GM12878 (cell line): ENCODE measurements at regions not wholly inside any gene's neighbourhood (a gene's known extent, or its start where the extent isn't known, plus 50 kb on each side); places are given as distances from the start of the nearest gene placed in this dataset.

ENCODE experiments used
- ATAC-seq: fragments of 200-7000 bp; cut with Tn5 transposase; 3 replicates; pipeline ENCODE4 v1.9.1; 2020; ENCODE audit warnings: mild to moderate bottlenecking, moderate library complexity
- BruUV-seq: library from RNA; stranded (reverse); fragments of 400-500 nt; replicated peaks from 2 replicates; lab custom pipeline; 2021; lab: Mats Ljungman, UMichigan
- CTCF ChIA-PET: fragments of 300-600 bp; sonication (Branson Sonifier 250); formaldehyde crosslinking; extraction: SDS; loops from one replicate; lab custom pipeline; 2021; ENCODE audit warnings: inconsistent platforms; lab: Yijun Ruan, JAX
- POLR2A ChIA-PET: fragments of 350-600 bp; formaldehyde crosslinking; extraction: SDS; loops from one replicate; lab custom pipeline; 2021; ENCODE audit warnings: inconsistent platforms; lab: Charles Lee
- RAD21 ChIA-PET: fragments of 300-600 bp; sonication (Branson Sonifier 250); formaldehyde crosslinking; loops from one replicate; lab custom pipeline; 2023; ENCODE audit warnings: antibody characterized with exemption; ENCODE audit not compliant: unreplicated experiment; lab: Charles Lee
- SMC1A ChIA-PET: fragments of 300-600 bp; sonication (Branson Sonifier 250); formaldehyde crosslinking; loops from one replicate; lab custom pipeline; 2023; ENCODE audit not compliant: unreplicated experiment, uncharacterized antibody; lab: Charles Lee
- DNase-seq: peaks from one replicate; pipeline ENCODE4 v3.0.0-alpha.2; 2011; ENCODE audit warnings: low read depth, low spot score
- FAIRE-seq: peaks from 3 replicates; lab custom pipeline; 2011; peaks lifted over from hg19 to GRCh38; lab: Jason Lieb, UNC
- H2AFZ ChIP-seq: 2 replicates; pipeline ENCODE4 v1.6.0; 2011; ENCODE audit warnings: low read depth, low read length, control low read depth; ENCODE audit not compliant: control insufficient read depth
- H3K27ac ChIP-seq: 2 replicates; pipeline ENCODE4 v1.5.1; 2011; ENCODE audit warnings: control low read depth; ENCODE audit not compliant: control insufficient read depth, insufficient read depth
- H3K27me3 ChIP-seq, 2 experiments: replicated peaks in 1 of 2; 2 replicates each; pipeline versions ENCODE4 v1.6.0 to v1.6.1; 2011; ENCODE audit warnings: low read length in 1 of 2; ENCODE audit not compliant: control insufficient read depth in 2 of 2, insufficient read depth in 2 of 2
- H3K36me3 ChIP-seq, 2 experiments: 2 replicates each; pipeline ENCODE4 v1.5.1; 2011; ENCODE audit warnings: low read length in 1 of 2; ENCODE audit not compliant: control insufficient read depth in 2 of 2, insufficient read depth in 2 of 2
- H3K4me1 ChIP-seq: 2 replicates; pipeline ENCODE4 v1.6.1; 2011; ENCODE audit warnings: mild to moderate bottlenecking, low read length, moderate library complexity, mixed read lengths; ENCODE audit not compliant: control insufficient read depth, insufficient read depth
- H3K4me2 ChIP-seq: 2 replicates; pipeline ENCODE4 v1.6.0; 2011; ENCODE audit warnings: control low read depth; ENCODE audit not compliant: control insufficient read depth, insufficient read depth
- H3K4me3 ChIP-seq: fragments of 200-600 bp; sonication (generic); 2 replicates; pipeline ENCODE4 v1.5.1; 2016
- H3K79me2 ChIP-seq: 2 replicates; pipeline ENCODE4 v1.6.0; 2011; ENCODE audit warnings: low read length; ENCODE audit not compliant: control insufficient read depth, insufficient read depth
- H3K9ac ChIP-seq: 2 replicates; pipeline ENCODE4 v1.8.0; 2011; ENCODE audit warnings: low read length, control low read depth, mixed read lengths; ENCODE audit not compliant: control insufficient read depth, insufficient read depth
- H3K9me3 ChIP-seq: replicated peaks from 3 replicates; pipeline ENCODE4 v1.5.1; 2011; ENCODE audit warnings: mild to moderate bottlenecking, low read length; ENCODE audit not compliant: control insufficient read depth, insufficient read depth
- H4K20me1 ChIP-seq: 2 replicates; pipeline ENCODE4 v1.6.0; 2011; ENCODE audit not compliant: control insufficient read depth, insufficient read depth
- CREB1 ChIP-seq: IDR thresholded peaks from 2 replicates; pipeline ENCODE4 v1.6.1; 2012; ENCODE audit warnings: low read depth, mild to moderate bottlenecking, inconsistent platforms
- JUNB ChIP-seq: IDR thresholded peaks from 2 replicates; pipeline ENCODE4 v1.6.1; 2016; ENCODE audit warnings: antibody characterized with exemption, mild to moderate bottlenecking
- RCOR1 ChIP-seq: conservative IDR thresholded peaks from 2 replicates; pipeline ENCODE4 v1.6.1; 2012; ENCODE audit warnings: low read depth, low read length, improper control_type of control experiment
- SMAD5 ChIP-seq: IDR thresholded peaks from 2 replicates; pipeline ENCODE4 v1.6.1; 2016; ENCODE audit warnings: antibody characterized with exemption, low read depth
- SREBF1 ChIP-seq: IDR thresholded peaks from 2 replicates; pipeline ENCODE4 v1.6.1; 2012; ENCODE audit warnings: mild to moderate bottlenecking, low read length
- STAT1 ChIP-seq: fragments of 450-650 bp; conservative IDR thresholded peaks from 2 replicates; pipeline ENCODE4 v1.6.1; 2014; ENCODE audit warnings: antibody characterized with exemption, mild to moderate bottlenecking
- TBL1XR1 ChIP-seq: IDR thresholded peaks from 2 replicates; pipeline ENCODE4 v1.6.1; 2012; ENCODE audit warnings: low read depth, low read length, improper control_type of control experiment
- TCF7 ChIP-seq: IDR thresholded peaks from 2 replicates; pipeline ENCODE4 v1.6.1; 2014; ENCODE audit warnings: antibody characterized with exemption, borderline replicate concordance
- WGBS: methylation state at CpG from one replicate; pipeline ENCODE4 v1.1.6; 2016; ENCODE audit warnings: low lambda C conversion rate; ENCODE audit not compliant: insufficient replicate concordance, insufficient coverage; ENCODE audit errors: missing lambda C conversion rate; 5-methylcytosine and 5-hydroxymethylcytosine counted together
- in situ Hi-C: fragments of 300-500 bp; cut with MboI; formaldehyde crosslinking; loops from 9 replicates; pipeline ENCODE4 v1.14.3; 2018; ENCODE audit warnings: mixed read lengths
- intact Hi-C: fragments of 100-400 bp; cut with micrococcal nuclease; formaldehyde crosslinking; loops from one replicate; pipeline ENCODE4 v1.14.2; 2022; ENCODE audit not compliant: unreplicated experiment
- TF ChIP-seq, protein P1 (sequence below): fragments of 450-650 bp; conservative IDR thresholded peaks from 2 replicates; pipeline ENCODE4 v1.6.1; 2017; ENCODE audit warnings: mild to moderate bottlenecking, moderate library complexity
- TF ChIP-seq, protein P2 (sequence below): fragments of 450-650 bp; IDR thresholded peaks from 2 replicates; pipeline ENCODE4 v1.6.1; 2018; ENCODE audit warnings: borderline replicate concordance, mild to moderate bottlenecking; ENCODE audit not compliant: partially characterized antibody
- TF ChIP-seq, protein P3 (sequence below): fragments of 450-650 bp; IDR thresholded peaks from 2 replicates; pipeline ENCODE4 v1.6.1; 2017; ENCODE audit warnings: borderline replicate concordance

DNA sequence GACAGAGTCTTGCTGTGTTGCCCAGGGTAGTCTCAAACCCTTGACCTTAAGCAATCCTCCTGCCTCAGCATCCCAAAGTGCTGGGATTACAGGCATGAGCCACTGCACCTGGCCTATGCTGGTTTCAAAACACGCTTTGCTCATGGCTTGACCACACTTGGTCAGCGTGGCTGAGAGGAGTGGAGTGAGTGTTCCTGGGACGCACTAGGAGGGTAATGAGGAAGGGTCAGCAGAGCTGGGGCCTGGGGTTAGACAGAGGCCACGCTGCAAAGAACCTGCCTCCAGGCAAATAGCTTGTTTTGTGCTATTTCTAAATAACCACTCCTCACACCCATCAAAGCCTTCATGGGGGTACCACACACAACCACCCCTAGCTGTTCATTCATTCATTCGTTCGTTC lies 77.9 kb upstream of the TOX2 start:
- no peak for ATAC-seq
- Histone ChIP-seq H3K36me3 (no peaks in the 10 kb centered on the region), H3K27ac (no peak overlapping the region), H3K9ac (no peak overlapping the region), H3K4me1 (peaks cover 28% of the 10 kb centered on the region), H3K79me2 (no peaks in the 10 kb centered on the region), H2AFZ (no peak overlapping the region), H3K27me3 (no peaks in the 10 kb centered on the region), H4K20me1 (no peaks in the 10 kb centered on the region), H3K4me3 (no peak overlapping the region), H3K4me2 (no peak overlapping the region), H3K9me3 (no peaks in the 10 kb centered on the region)
- BruUV-seq = no TSS peak
- FAIRE-seq = no peak
- ChIA-PET SMC1A (interaction anchor here (0.7 to 1.4 kb wide), 2 partner anchors 8 to 195 kb away, joined by 3 to 5 read pairs; no protein-coding TSS in a partner anchor), RAD21 (interaction anchor here (1.0 kb wide), 1 partner anchor 88 kb away, joined by 3 read pairs; no protein-coding TSS in a partner anchor), CTCF (interaction anchor here (1.5 kb wide), 1 partner anchor 241 kb away, joined by 3 read pairs; no protein-coding TSS in a partner anchor), POLR2A (no interaction called here)
- TF ChIP-seq SREBF1 (no peak), TCF7 (no peak)
- WGBS = 85% methylated on average over 6 of the region's 6 CpGs
- DNase-seq = no peak
- intact Hi-C loops = no loop called here
- in situ Hi-C loops = no loop called here

DNA sequence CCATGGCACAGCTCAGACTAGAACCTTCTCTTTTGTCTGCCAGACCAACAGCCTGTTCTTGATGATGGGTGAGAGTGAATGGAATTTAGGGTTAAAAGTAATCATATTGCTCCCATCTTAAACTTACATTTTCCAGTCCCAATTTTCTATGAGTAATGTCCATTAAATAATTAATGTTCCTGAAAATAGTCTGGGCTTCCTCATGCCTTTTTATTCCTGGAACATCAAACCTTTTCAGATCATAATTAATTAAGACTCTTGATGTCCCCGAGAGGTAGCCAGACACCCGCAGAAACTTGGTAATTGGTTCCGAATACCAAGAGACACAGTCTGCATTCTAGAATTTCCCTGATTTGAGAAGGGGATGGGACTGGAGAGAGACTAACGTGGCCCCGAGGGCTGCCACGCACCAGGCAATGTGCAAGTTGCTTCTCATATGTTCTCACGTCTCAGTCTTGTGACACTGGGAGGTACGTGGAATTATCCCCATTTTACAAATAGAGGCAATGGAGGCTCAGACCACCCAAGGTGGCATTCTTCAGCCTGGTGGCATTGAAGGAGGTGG lies 78.6 kb upstream of the TOX2 start:
- TF ChIP-seq, protein P1, sequence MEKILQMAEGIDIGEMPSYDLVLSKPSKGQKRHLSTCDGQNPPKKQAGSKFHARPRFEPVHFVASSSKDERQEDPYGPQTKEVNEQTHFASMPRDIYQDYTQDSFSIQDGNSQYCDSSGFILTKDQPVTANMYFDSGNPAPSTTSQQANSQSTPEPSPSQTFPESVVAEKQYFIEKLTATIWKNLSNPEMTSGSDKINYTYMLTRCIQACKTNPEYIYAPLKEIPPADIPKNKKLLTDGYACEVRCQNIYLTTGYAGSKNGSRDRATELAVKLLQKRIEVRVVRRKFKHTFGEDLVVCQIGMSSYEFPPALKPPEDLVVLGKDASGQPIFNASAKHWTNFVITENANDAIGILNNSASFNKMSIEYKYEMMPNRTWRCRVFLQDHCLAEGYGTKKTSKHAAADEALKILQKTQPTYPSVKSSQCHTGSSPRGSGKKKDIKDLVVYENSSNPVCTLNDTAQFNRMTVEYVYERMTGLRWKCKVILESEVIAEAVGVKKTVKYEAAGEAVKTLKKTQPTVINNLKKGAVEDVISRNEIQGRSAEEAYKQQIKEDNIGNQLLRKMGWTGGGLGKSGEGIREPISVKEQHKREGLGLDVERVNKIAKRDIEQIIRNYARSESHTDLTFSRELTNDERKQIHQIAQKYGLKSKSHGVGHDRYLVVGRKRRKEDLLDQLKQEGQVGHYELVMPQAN = no peak
- no peak for TF ChIP-seq TCF7
- no peak for TF ChIP-seq JUNB
- TF ChIP-seq CREB1 = no peak
- TF ChIP-seq STAT1 = no peak
- TF ChIP-seq, protein P2, sequence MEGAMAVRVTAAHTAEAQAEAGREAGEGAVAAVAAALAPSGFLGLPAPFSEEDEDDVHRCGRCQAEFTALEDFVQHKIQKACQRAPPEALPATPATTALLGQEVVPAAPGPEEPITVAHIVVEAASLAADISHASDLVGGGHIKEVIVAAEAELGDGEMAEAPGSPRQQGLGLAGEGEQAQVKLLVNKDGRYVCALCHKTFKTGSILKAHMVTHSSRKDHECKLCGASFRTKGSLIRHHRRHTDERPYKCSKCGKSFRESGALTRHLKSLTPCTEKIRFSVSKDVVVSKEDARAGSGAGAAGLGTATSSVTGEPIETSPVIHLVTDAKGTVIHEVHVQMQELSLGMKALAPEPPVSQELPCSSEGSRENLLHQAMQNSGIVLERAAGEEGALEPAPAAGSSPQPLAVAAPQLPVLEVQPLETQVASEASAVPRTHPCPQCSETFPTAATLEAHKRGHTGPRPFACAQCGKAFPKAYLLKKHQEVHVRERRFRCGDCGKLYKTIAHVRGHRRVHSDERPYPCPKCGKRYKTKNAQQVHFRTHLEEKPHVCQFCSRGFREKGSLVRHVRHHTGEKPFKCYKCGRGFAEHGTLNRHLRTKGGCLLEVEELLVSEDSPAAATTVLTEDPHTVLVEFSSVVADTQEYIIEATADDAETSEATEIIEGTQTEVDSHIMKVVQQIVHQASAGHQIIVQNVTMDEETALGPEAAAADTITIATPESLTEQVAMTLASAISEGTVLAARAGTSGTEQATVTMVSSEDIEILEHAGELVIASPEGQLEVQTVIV = no peak
- TF ChIP-seq TBL1XR1 = no peak
- no peak for TF ChIP-seq SMAD5
- TF ChIP-seq, protein P3, sequence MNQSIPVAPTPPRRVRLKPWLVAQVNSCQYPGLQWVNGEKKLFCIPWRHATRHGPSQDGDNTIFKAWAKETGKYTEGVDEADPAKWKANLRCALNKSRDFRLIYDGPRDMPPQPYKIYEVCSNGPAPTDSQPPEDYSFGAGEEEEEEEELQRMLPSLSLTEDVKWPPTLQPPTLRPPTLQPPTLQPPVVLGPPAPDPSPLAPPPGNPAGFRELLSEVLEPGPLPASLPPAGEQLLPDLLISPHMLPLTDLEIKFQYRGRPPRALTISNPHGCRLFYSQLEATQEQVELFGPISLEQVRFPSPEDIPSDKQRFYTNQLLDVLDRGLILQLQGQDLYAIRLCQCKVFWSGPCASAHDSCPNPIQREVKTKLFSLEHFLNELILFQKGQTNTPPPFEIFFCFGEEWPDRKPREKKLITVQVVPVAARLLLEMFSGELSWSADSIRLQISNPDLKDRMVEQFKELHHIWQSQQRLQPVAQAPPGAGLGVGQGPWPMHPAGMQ = no peak
- TF ChIP-seq RCOR1 = no peak
- ChIA-PET CTCF (interaction anchor here (1.5 kb wide), 1 partner anchor 242 kb away, joined by 3 read pairs; no protein-coding TSS in a partner anchor), SMC1A (interaction anchor here (0.6 to 3.3 kb wide), 5 partner anchors 9 to 167 kb away, joined by 3 to 11 read pairs (median 5); no protein-coding TSS in a partner anchor), POLR2A (no interaction called here), RAD21 (interaction anchor here (0.7 to 2.9 kb wide), 3 partner anchors 8 to 99 kb away, joined by 3 to 8 read pairs (median 4); no protein-coding TSS in a partner anchor)
- in situ Hi-C loops (no loop called here), intact Hi-C loops (no loop called here)
- H4K20me1 ChIP-seq = no peaks in the 10 kb centered on the region
- H3K4me2 ChIP-seq = no peak overlapping the region
- no peaks in the 10 kb centered on the region for H3K79me2 ChIP-seq
- DNase-seq = no peak
- H3K27ac ChIP-seq = no peak overlapping the region
- H2AFZ ChIP-seq = no peak overlapping the region
- no peak overlapping the region for H3K4me3 ChIP-seq
- no peaks in the 10 kb centered on the region for H3K36me3 ChIP-seq
- H3K9me3 ChIP-seq = no peaks in the 10 kb centered on the region; the same call in 2 of the 3 replicates
- FAIRE-seq = no peak
- WGBS = 89% methylated on average over 8 of the region's 8 CpGs
- H3K27me3 ChIP-seq = no peaks in the 10 kb centered on the region
- H3K9ac ChIP-seq = no peak overlapping the region
- H3K4me1 ChIP-seq = peaks cover 28% of the 10 kb centered on the region
- ATAC-seq = no peak
- no TSS peak for BruUV-seq
